Fibroblast of lung (primary cell): ENCODE measurements at regions not wholly inside any gene's neighbourhood (a gene's known extent, or its start where the extent isn't known, plus 50 kb on each side); places are given as distances from the start of the nearest gene placed in this dataset.

Source experiments
- EZH2 ChIP-seq: IDR thresholded peaks from 2 replicates; pipeline ENCODE4 v1.5.1; 2012; ENCODE audit warnings: low read length, control low read depth, mild to moderate bottlenecking; ENCODE audit errors: missing control alignments
- TF ChIP-seq, protein P1 (sequence below), 2 donors: IDR thresholded peaks in 1 of 2; conservative IDR thresholded peaks in 1 of 2; 1 replicate in 1 of 2; 2 replicates in 1 of 2; pipeline ENCODE4 v1.5.1; 2011 to 2012; ENCODE audit warnings: low read length in 2 of 2, control low read depth in 1 of 2, inconsistent platforms in 1 of 2, low read depth in 1 of 2, mild to moderate bottlenecking in 1 of 2

DNA sequence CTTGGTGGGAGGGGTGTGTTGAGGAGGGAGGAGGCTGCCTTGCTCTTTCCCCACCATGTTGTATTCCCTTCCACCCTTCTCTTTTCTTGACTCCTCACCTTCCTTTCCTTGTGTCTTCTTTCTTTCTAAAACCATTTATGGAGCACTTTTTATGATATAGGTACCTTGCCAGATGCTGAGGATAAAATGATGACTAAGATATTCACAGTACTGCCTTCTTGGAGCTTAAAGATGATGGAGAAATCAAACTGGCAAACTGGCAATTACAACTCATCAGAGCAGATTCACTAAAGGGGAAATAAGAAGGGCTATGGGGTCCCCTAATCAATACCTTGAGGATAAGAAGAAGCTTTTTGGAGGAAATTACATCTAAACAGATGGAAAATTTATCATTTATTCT is 273.2 kb upstream of the MEF2C start:
- TF ChIP-seq, protein P1, sequence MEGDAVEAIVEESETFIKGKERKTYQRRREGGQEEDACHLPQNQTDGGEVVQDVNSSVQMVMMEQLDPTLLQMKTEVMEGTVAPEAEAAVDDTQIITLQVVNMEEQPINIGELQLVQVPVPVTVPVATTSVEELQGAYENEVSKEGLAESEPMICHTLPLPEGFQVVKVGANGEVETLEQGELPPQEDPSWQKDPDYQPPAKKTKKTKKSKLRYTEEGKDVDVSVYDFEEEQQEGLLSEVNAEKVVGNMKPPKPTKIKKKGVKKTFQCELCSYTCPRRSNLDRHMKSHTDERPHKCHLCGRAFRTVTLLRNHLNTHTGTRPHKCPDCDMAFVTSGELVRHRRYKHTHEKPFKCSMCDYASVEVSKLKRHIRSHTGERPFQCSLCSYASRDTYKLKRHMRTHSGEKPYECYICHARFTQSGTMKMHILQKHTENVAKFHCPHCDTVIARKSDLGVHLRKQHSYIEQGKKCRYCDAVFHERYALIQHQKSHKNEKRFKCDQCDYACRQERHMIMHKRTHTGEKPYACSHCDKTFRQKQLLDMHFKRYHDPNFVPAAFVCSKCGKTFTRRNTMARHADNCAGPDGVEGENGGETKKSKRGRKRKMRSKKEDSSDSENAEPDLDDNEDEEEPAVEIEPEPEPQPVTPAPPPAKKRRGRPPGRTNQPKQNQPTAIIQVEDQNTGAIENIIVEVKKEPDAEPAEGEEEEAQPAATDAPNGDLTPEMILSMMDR (conservative IDR thresholded peaks at IDR 0.05 in 1 of 2, IDR thresholded peaks at IDR 0.05 in 1 of 2; ENCODE audit: low read depth in 1 of 2, low read length in 2 of 2), result no peak
- no peak for TF ChIP-seq EZH2
